ENCODE measurements at regions not wholly inside any gene's neighbourhood (a gene's known extent, or its start where the extent isn't known, plus 50 kb on each side); places are given as distances from the start of the nearest gene placed in this dataset.

DNA sequence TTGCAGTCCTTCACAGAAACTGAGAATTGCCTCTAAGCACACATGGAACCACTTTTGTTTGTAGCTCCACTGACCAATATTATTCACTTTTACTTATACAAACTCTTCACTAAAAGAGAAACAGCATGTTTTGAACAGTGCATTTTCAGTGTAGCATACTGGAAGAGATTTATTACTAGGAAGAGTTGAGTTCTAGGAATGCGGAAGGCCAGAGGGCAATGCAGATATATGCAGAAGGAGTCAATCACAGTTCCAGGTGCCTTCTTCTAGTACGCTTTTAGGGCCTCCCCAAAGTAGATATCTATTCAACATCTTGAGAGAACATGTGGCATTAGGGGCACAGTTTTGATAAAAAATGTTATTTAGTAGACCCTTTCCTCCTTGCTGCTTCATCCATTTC lies 1654.0 kb upstream of the ZEB2 start:
- no peak for DNase-seq

DNA sequence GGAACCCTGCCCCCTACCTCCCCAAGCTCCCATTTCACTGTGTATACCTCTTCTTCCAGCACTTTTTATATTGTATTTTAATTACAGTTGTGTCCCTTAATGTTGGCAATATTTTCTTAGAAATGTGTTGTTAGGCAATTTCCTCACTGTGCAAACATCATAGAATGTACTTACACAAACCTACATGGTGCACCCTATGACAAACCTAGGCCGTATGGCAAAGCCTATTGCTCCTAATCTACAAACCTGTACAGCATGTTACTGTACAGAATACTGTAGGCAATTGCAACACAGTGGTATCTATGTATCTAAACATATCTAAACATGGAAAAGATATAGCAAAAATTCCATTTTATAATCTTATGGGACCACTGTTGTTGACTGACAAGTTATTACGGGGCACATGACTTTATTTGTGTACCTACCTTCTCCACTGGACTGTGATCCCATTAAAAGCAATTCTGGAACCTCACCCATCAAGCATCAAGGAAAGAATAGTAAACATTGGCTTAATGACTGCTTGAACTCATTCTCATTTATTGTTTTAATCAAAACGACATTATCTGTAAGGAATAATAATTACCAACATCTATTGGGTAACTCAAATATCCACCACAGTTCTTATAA lies 1641.5 kb upstream of the ZEB2 start:
- DNase-seq: no peak

GRCh38 chr2:146158072-146158674 lies 1638.3 kb upstream of the ZEB2 start:
- DNase-seq: no peak

DNA sequence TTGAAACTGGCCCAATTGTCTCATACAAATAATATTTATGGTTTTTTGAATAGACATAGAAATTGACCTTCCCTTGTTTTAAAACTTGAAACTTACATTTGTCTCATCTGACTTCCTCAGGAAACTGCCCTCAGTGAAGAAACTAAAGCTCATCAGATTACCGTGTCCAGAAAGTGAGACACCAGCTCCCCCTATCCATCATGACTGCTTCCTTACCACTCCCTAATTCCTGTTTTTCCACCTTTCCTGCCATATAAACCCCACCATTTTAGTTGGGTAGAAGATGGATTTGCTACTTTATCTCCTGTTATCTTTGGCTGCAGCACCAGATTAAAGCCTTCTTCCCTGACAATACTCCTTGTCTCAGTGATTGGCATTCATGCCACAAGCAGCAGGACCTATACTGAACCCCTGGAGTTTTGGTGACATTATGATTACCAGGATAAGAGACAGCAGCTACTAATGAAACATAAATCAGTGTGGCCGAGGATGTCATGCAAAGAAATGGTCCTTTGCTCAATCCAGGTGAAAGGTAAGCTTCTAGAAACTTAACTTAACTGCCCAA lies 1627.6 kb upstream of the ZEB2 start:
- no peak for DNase-seq

GRCh38 chr2:146143971-146144370 lies 1624.1 kb upstream of the ZEB2 start:
- no peak for DNase-seq

DNA sequence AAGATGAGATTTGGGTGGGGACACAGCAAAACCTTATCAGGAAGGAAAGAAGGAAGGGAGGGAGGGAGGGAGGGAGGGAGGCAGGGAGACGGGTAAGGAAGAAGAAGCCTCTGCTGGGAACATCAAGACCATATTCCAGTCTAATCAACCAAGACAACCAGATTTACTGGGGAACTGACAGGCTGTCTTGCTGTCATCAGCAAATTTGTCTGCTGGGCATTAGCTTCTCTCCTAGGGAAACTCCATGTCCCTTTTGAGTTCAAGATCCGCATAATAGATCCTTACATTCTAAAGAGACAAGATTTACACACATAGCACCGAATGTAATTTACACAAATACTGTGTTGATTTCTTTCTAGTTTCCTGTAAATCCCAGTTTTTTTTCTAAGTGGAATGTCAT lies 1618.9 kb upstream of the ZEB2 start:
- DNase-seq: no peak

DNA sequence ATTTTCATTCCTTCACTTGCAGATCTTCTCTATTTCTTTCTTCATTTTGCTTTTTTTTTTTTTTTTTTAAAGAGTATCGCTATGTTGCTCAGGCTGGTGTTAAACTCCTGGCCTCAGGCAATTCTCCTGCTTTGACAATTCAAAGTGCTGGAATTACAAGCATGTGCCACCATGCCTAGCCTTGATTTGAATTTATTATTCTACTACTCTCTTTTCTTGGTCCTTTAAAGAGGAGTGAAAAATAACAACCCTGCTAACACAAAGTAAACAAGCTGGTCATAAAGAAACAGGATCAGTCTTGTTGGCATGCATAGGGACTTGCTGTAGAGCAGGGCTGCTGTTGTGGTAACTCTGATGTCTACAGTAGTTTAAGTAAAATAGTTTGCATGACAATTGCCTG lies 1615.3 kb upstream of the ZEB2 start:
- DNase-seq: no peak

GRCh38 chr2:146131785-146132184 lies 1611.9 kb upstream of the ZEB2 start:
- no peak for DNase-seq

DNA sequence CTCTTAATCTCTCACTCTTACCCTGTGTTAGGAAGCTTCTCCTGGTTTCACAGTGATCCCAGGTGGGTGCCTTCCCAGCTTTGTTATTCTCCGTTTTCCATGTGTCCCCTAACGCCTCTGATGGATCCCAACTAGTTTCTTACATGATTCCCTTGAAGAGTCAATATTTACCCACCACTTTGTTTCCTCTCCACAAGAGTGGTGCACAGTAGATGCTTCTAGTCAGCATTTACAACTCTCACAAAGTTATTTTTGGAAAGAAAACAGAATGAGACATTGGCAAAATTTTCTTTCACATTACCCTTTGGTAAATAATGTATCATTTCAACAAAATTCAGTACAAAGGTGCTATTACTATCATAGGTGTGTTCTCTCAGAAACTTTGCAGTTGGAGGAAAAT lies 1611.1 kb upstream of the ZEB2 start:
- no peak for DNase-seq

- no peak for DNase-seq
Measured at GRCh38 chr2:146130290-146130689, 1610.4 kb upstream of the ZEB2 start.

DNA sequence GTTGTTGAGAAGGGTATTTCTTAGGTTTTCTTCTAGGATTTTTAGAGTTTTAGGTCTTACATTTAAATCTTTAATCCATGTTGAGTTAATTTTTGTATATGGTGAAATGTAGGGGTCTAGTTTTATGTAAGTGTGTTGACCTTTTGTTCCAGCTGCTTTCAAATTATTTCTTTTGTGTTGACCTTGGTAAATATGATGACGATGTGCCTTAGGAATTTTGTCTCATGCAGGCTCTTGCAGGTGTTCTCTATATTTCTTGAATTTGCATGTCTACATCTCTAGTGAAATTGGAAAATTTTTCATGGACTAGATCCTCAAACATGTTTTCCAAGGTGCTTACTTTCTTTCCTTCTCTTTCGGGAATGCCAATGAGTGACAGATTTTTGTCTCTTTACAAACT lies 1609.3 kb upstream of the ZEB2 start:
- DNase-seq: no peak

- DNase-seq: no peak
Measured at GRCh38 chr2:146128216-146128615, 1608.3 kb upstream of the ZEB2 start.

DNA sequence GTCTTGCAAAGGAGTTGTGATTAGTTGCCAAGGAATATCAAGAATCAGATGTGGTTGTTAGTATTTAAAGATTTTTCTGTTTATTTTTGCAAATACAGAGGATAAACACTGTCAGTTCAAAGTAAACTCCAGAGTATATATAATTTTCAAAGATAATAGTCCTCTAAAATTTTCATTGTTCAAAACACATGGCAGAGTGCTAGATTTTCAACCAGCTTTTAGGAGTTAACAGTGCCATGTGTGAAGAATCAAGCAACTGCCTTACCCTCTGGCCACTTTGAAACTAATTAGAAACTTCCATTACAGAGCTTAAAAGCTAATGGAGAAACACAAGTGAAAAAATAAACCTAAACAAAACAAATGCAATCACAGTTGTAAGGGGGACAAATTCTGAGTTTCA lies 1605.6 kb upstream of the ZEB2 start:
- no peak for DNase-seq

DNA sequence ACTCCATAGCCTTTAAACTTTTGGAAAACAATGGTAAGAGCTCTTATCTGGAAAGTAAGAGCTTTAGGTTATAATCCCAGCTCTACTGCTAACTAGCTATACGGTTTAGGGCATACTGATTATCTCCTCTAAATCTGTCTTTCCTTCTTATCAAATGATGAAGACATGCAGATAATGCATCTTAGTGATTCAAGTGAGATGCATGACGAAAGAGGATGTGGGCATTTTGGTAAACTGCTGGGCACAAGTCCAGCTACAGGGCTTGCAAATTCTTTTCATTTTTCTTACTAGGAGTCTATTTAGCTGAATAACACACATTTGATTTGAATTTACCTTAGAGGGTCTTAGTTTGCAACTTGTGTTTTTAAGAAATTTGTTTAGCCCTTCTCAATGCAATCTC lies 1604.8 kb upstream of the ZEB2 start:
- no peak for DNase-seq

GRCh38 chr2:146123714-146124113 lies 1603.8 kb upstream of the ZEB2 start:
- DNase-seq: no peak

- no peak for DNase-seq
Measured at GRCh38 chr2:146123256-146123655, 1603.3 kb upstream of the ZEB2 start.

DNA sequence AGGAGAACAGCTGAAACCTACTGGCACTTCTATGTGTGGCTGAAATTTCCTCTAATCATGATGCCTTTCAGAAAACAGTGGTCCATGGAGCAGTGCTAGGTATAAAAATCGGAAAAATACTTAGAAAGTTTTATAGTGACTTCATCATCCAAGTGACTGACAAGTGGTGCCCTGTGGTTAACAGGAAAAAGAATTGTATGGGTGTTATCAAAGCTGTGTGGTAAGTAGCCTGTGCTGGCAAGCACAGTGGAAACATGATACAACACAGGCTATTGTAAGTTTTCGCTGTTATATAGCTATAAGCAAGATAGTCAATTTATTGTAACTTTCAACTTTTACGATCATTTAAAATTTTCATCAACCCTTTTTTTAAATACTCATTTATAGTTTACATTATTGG lies 1599.7 kb upstream of the ZEB2 start:
- no peak for DNase-seq

GRCh38 chr2:146108993-146109392 lies 1589.1 kb upstream of the ZEB2 start:
- no peak for DNase-seq

GRCh38 chr2:146094185-146094584 lies 1574.3 kb upstream of the ZEB2 start:
- no peak for DNase-seq

DNA sequence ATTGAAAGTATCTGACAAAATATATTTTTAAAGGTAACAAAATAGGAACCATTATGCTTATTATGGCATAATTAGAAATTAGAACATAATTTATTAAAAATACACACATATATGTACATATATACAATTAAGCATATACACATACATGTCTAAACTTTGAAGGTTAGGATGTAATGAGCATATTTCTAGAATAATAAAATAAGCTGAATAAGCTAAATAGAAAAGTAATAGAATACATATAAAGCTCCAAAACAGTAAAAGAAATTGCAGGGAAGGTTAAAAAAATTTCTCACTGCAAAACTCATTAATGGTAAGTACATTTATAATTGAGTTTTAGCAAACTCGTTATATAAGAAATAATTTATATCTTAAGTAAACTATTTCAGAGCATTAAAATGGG lies 1561.5 kb upstream of the ZEB2 start:
- DNase-seq: no peak

DNA sequence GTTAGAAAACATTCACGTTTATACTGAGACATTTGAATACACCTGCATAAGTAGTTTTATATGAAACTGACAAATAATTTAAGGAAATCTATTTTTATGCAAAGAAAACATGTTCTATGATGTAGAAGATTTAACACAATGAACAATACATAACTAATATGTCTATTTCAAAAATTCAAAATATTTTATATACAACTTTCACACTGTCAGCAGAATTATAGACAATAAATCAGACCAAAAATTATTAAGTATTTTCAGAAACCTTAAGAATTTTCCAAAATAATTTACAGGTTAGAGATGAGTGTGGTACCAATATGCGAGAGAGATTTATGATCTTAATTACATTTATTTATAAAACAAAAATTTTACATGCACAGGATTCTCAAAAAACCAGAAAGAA lies 1561.0 kb upstream of the ZEB2 start:
- DNase-seq: no peak

GRCh38 chr2:146079216-146079615 lies 1559.3 kb upstream of the ZEB2 start:
- no peak for DNase-seq

GRCh38 chr2:146077156-146077555 lies 1557.2 kb upstream of the ZEB2 start:
- DNase-seq: no peak

DNA sequence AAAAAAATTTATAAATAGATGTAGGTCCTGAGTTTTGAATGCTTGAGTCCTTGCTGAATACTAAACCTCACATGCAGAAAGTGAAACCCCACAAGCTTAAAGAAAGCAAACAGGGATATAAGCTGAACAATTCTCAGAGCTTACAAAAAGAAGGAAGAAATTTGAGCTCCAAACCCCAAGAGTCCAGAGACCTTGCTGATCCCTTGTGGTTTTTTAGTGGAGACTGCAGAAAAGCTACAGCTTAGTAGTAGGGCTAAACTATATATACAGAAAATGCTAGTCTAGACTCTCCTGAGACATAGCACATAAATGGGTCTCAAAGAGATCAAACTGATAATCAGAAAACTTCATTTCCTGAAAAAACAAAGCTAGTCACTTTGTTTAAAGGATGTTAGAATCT lies 1548.1 kb upstream of the ZEB2 start:
- no peak for DNase-seq

DNA sequence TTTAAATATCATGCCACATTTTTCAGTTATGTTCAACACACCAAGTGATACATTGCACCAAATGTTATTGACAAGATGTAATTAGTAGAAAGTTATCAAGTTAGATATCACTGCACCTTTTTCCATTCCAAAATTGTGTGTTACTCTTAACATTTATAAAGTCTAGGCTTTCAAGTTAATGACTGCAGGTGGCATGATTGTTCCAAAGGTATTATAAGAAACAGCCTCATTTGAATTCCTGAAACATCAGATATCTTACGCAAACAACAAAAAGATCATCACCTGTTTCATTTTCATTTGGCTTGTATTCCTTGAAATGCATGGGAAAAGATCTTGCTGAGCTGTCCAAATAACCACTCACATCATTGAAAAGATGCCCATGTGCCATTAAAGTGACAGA lies 1528.2 kb upstream of the ZEB2 start:
- DNase-seq: no peak

Data from activated gamma-delta T cell (primary cell).